ENCODE measurements at regions not wholly inside any gene's neighbourhood (a gene's known extent, or its start where the extent isn't known, plus 50 kb on each side); places are given as distances from the start of the nearest gene placed in this dataset.

DNA sequence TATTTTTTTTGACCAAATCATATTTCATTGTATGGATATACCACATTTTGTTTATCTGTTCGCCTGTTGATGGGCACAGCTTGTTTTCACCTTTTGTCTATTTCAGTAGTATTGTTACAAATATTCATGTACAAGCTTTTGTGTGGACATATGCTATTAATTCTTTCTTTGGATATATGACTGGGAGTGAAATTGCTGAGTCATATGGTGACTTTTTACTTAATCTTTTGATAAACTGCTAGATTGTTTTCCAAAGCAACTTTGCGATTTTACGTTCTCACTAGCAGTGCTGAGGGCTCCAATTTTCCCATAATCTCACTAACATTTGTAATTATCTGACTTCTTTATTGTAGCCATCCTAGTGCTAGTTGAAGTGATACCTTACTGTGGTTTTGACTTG is 112.4 kb downstream of the CD8B2 start:
- no peak for TF ChIP-seq POLR2A (IDR thresholded peaks at IDR 0.05)
- TF ChIP-seq, protein P1, sequence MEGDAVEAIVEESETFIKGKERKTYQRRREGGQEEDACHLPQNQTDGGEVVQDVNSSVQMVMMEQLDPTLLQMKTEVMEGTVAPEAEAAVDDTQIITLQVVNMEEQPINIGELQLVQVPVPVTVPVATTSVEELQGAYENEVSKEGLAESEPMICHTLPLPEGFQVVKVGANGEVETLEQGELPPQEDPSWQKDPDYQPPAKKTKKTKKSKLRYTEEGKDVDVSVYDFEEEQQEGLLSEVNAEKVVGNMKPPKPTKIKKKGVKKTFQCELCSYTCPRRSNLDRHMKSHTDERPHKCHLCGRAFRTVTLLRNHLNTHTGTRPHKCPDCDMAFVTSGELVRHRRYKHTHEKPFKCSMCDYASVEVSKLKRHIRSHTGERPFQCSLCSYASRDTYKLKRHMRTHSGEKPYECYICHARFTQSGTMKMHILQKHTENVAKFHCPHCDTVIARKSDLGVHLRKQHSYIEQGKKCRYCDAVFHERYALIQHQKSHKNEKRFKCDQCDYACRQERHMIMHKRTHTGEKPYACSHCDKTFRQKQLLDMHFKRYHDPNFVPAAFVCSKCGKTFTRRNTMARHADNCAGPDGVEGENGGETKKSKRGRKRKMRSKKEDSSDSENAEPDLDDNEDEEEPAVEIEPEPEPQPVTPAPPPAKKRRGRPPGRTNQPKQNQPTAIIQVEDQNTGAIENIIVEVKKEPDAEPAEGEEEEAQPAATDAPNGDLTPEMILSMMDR (IDR thresholded peaks at IDR 0.05): no peak
- TF ChIP-seq EP300 (IDR thresholded peaks at IDR 0.05): no peak
